K562 (cell line): ENCODE measurements at regions not wholly inside any gene's neighbourhood (a gene's known extent, or its start where the extent isn't known, plus 50 kb on each side); places are given as distances from the start of the nearest gene placed in this dataset.

Experiments
- ATAC-seq: fragments of 200-7000 bp; cut with Tn5 transposase; 3 replicates; pipeline ENCODE4 v1.9.1; 2020; ENCODE audit warnings: moderate library complexity
- BruUV-seq: library from RNA; stranded (reverse); fragments of 400-500 nt; replicated peaks from 2 replicates; lab custom pipeline; 2021; lab: Mats Ljungman, UMichigan
- CTCF ChIA-PET: fragments of 300-600 bp; formaldehyde crosslinking; extraction: SDS; loops from one replicate; lab custom pipeline; 2021; ENCODE audit warnings: low intra/inter-chr PET ratio; lab: Yijun Ruan, JAX
- POLR2A ChIA-PET: fragments of 300-600, 350-650 bp; sonication (Branson Sonifier 250); formaldehyde crosslinking; extraction: SDS; loops from one replicate; lab custom pipeline; 2021; ENCODE audit warnings: antibody characterized with exemption, inconsistent platforms; lab: Yijun Ruan, JAX
- DNase-seq, 4 experiments: peaks; one replicate each; pipeline versions ENCODE4 v3.0.0 to v3.0.0-alpha.2; 2011 to 2018; ENCODE audit warnings: low spot score in 3 of 4, mixed read lengths in 3 of 4; ENCODE audit errors: extremely low read depth in 1 of 4
- FAIRE-seq: peaks from 2 replicates; lab custom pipeline; 2011; peaks lifted over from hg19 to GRCh38; lab: Jason Lieb, UNC
- H2AFZ ChIP-seq: 2 replicates; pipeline ENCODE4 v1.6.0; 2011; ENCODE audit warnings: low read depth, low read length, control low read depth, inconsistent platforms
- H3K27ac ChIP-seq: fragments of 200-600 bp; 3 replicates; pipeline ENCODE4 v1.8.0; 2011; ENCODE audit warnings: low read depth, mild to moderate bottlenecking, control low read depth, inconsistent platforms, low read length, moderate library complexity, mixed read lengths; ENCODE audit errors: extremely low read depth
- H3K27me3 ChIP-seq, 2 experiments: fragments of 300-600 bp in 1 of 2; 2 replicates in 1 of 2; 3 replicates in 1 of 2; pipeline versions ENCODE4 v1.6.0 to v1.8.0; 2011; ENCODE audit warnings: inconsistent platforms in 2 of 2, low read length in 2 of 2, mild to moderate bottlenecking in 1 of 2, mixed read lengths in 1 of 2, moderate library complexity in 1 of 2; ENCODE audit not compliant: control insufficient read depth in 2 of 2, insufficient read depth in 2 of 2
- H3K36me3 ChIP-seq: fragments of 300-600 bp; 3 replicates; pipeline ENCODE4 v1.8.0; 2011; ENCODE audit warnings: mild to moderate bottlenecking, low read length, inconsistent platforms; ENCODE audit not compliant: control insufficient read depth, insufficient read depth
- H3K4me1 ChIP-seq, 2 experiments: fragments of 200-600 bp in 1 of 2; replicated peaks in 1 of 2; 2 replicates in 1 of 2; 3 replicates in 1 of 2; pipeline versions ENCODE4 v1.5.1 to v1.8.0; 2011; ENCODE audit warnings: inconsistent platforms in 2 of 2, low read length in 2 of 2, mild to moderate bottlenecking in 1 of 2, mixed read lengths in 1 of 2, moderate library complexity in 1 of 2; ENCODE audit not compliant: control insufficient read depth in 2 of 2, insufficient read depth in 2 of 2
- H3K4me2 ChIP-seq: 2 replicates; pipeline ENCODE4 v1.6.1; 2011; ENCODE audit warnings: low read length, control low read depth, inconsistent platforms, mixed read lengths; ENCODE audit not compliant: insufficient read depth
- H3K4me3 ChIP-seq: fragments of 200-600 bp; sonication (generic), shearing (Covaris generic); 2 replicates; pipeline ENCODE4 v1.5.1; 2016; ENCODE audit warnings: control low read depth, inconsistent platforms
- H3K79me2 ChIP-seq: fragments of 200-600 bp; 3 replicates; pipeline ENCODE4 v1.8.0; 2011; ENCODE audit warnings: low read length, inconsistent platforms; ENCODE audit not compliant: control insufficient read depth, insufficient read depth
- H3K9ac ChIP-seq, 2 experiments: 2 replicates each; pipeline versions ENCODE4 v1.6.0 to v1.6.1; 2011; ENCODE audit warnings: low read depth in 2 of 2, low read length in 2 of 2, control low read depth in 1 of 2, inconsistent platforms in 1 of 2, mild to moderate bottlenecking in 1 of 2, mixed read lengths in 1 of 2; ENCODE audit not compliant: insufficient read depth in 1 of 2
- H3K9me1 ChIP-seq: one replicate; pipeline ENCODE4 v1.6.0; 2011; ENCODE audit warnings: inconsistent platforms, mild to moderate bottlenecking, low read length, moderate library complexity; ENCODE audit not compliant: control insufficient read depth, insufficient read depth
- H3K9me3 ChIP-seq: replicated peaks from 2 replicates; pipeline ENCODE4 v1.5.1; 2011; ENCODE audit warnings: low read depth, low read length, inconsistent platforms; ENCODE audit not compliant: control insufficient read depth, insufficient read depth
- H4K20me1 ChIP-seq: replicated peaks from 2 replicates; pipeline ENCODE4 v1.6.1; 2011; ENCODE audit warnings: low read length, inconsistent platforms, mixed read lengths; ENCODE audit not compliant: control insufficient read depth, insufficient read depth
- ASH1L ChIP-seq: fragments of 450-650 bp; IDR thresholded peaks from 2 replicates; pipeline ENCODE4 v1.6.1; 2018; ENCODE audit warnings: borderline replicate concordance, mild to moderate bottlenecking, low read depth; ENCODE audit not compliant: partially characterized antibody
- ESRRB ChIP-seq: fragments of 250-450 bp; sonication (Bioruptor Pico); IDR thresholded peaks from 2 replicates; pipeline ENCODE4 v1.5.0; 2020; ENCODE audit warnings: mild to moderate bottlenecking, moderate library complexity, borderline replicate concordance
- GABPB1 ChIP-seq: sonication (generic); formaldehyde crosslinking; IDR thresholded peaks from 2 replicates; pipeline ENCODE4 v1.8.0; 2022; ENCODE audit warnings: mild to moderate bottlenecking, missing genetic modification reagents
- GATAD2A ChIP-seq: fragments of 450-650 bp; IDR thresholded peaks from 2 replicates; pipeline ENCODE4 v1.6.1; 2017
- HMG20A ChIP-seq: fragments of 450-650 bp; formaldehyde crosslinking; conservative IDR thresholded peaks from 2 replicates; pipeline ENCODE4 v1.4.0; 2020; ENCODE audit warnings: mild to moderate bottlenecking, mixed read lengths
- MEF2D ChIP-seq: conservative IDR thresholded peaks from 2 replicates; pipeline ENCODE4 v1.6.1; 2016; ENCODE audit warnings: low read depth, missing genetic modification characterization, missing compliant biosample characterization
- MLLT1 ChIP-seq, 2 experiments: fragments of 450-650 bp; IDR thresholded peaks; 2 replicates each; pipeline ENCODE4 v1.6.1; 2016
- NONO ChIP-seq, 2 experiments: fragments of 200-400 bp in 1 of 2; fragments of 450-650 bp in 1 of 2; formaldehyde crosslinking in 1 of 2; IDR thresholded peaks; 2 replicates each; pipeline ENCODE4 v1.6.1; 2017; ENCODE audit warnings: low read depth in 2 of 2, mild to moderate bottlenecking in 2 of 2, moderate library complexity in 2 of 2, low read length in 1 of 2
- PRPF4 ChIP-seq: fragments of 200-400 bp; formaldehyde crosslinking; IDR thresholded peaks from one replicate; pipeline ENCODE4 v1.6.1; 2017; ENCODE audit warnings: low read length, low read depth, mild to moderate bottlenecking; ENCODE audit not compliant: insufficient read depth, poor library complexity, severe bottlenecking
- RAD21 ChIP-seq, 2 experiments: fragments of 250-450 bp in 1 of 2; fragments of 450-650 bp in 1 of 2; sonication (Bioruptor Pico) in 1 of 2; formaldehyde crosslinking in 1 of 2; IDR thresholded peaks in 1 of 2; conservative IDR thresholded peaks in 1 of 2; 2 replicates each; pipeline versions ENCODE4 v1.4.0 to v1.8.0; 2020 to 2022; ENCODE audit warnings: mild to moderate bottlenecking in 2 of 2, moderate library complexity in 1 of 2
- TCFL5 ChIP-seq: fragments of 250-450 bp; sonication (Bioruptor Pico); conservative IDR thresholded peaks from 2 replicates; pipeline ENCODE4 v1.6.1; 2021; ENCODE audit warnings: mild to moderate bottlenecking, moderate library complexity, matching md5 sums
- WGBS: fragments of 100-300 bp; shearing (Covaris generic); methylation state at CpG from one replicate; pipeline ENCODE4 v1.1.6; 2016; ENCODE audit warnings: low coverage, mixed read lengths; ENCODE audit not compliant: insufficient coverage; ENCODE audit errors: missing lambda C conversion rate; 5-methylcytosine and 5-hydroxymethylcytosine counted together
- in situ Hi-C: fragments of 300-500 bp; cut with MboI; formaldehyde crosslinking; loops from 4 replicates; pipeline ENCODE4 v1.15.0; 2018; ENCODE audit warnings: inconsistent platforms, mixed read lengths
- intact Hi-C: fragments of 100-400 bp; cut with micrococcal nuclease; formaldehyde crosslinking; loops from 2 replicates; pipeline ENCODE4 v1.14.2; 2022

DNA sequence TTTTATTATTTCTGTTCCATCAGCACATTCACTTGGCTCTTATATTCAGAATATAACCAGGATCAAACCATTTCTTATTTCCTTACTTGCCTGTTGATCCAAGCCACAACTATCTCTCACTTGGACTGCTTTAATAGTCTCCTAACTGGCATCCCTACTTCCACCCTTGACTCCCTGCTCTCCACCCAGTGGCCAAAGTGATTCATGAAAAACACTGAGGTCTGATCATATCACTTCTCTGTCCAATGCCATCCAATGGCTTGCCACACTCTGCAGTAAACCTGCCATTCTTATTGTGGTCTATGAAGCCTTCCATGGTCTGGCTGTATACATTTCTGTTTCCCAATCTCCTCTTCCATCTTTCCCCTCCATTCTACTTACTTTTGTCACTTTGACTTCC, 576.1 kb downstream of the PDCD6IP start (continued):
- TF ChIP-seq NONO (IDR thresholded peaks at IDR 0.05; ENCODE audit: low read depth in 2 of 2, low read length in 1 of 2) (no peak), GABPB1 (no peak), RAD21 (CRISPR knock-in tag; conservative IDR thresholded peaks at IDR 0.05 in 1 of 2, IDR thresholded peaks at IDR 0.05 in 1 of 2) (no peak), ASH1L (no peak), GATAD2A (no peak), TCFL5 (CRISPR knock-in tag) (no peak), PRPF4 (no peak), HMG20A (CRISPR knock-in tag) (no peak), MLLT1 (IDR thresholded peaks at IDR 0.05) (no peak), ESRRB (CRISPR knock-in tag) (no peak)

DNA sequence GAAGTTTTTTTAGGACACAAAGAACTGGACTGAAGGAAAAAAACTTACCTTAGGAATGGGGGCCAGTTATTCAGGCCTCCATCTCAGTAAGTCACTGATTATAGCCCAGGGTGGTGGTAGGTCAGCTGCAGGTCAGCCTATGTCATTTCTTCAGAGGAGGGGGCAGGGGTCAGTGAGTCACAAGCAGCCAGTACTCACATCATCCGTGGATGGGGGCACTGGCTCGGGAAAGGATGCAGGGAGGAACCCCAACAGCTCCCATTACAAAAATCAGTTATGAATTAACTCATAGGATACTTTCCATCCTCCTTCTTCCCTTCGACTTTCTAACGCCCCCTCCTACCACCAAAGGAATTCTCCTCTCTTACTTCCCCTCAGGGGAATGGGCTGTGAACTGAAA, 578.3 kb downstream of the PDCD6IP start:
- Histone ChIP-seq H3K9me3 (0 out of 2 replicates have a peak, but pooled peaks cover 3% of the 10 kb centered on the region), H4K20me1 (no peaks in the 10 kb centered on the region), H3K9me1 (no peaks in the 10 kb centered on the region), H3K4me1 (no peaks in the 10 kb centered on the region), H3K79me2 (no peaks in the 10 kb centered on the region), H3K4me3 (no peak overlapping the region), H3K4me2 (no peak overlapping the region), H2AFZ (no peak overlapping the region), H3K36me3 (no peaks in the 10 kb centered on the region), H3K27me3 (no peaks in the 10 kb centered on the region), H3K9ac (no peak overlapping the region), H3K27ac (no peak overlapping the region)
- no peak for TF ChIP-seq MEF2D (tag)
- BruUV-seq, result no TSS peak
- in situ Hi-C loops, result no loop called here
- intact Hi-C loops, result no loop called here
- ChIA-PET CTCF (no interaction called here), POLR2A (no interaction called here)
- ATAC-seq (no peak), DNase-seq (no peak), FAIRE-seq (no peak)
- WGBS, result 0% methylated on average over 4 of the region's 4 CpGs
